A673 (cell line): ENCODE measurements at regions not wholly inside any gene's neighbourhood (a gene's known extent, or its start where the extent isn't known, plus 50 kb on each side); places are given as distances from the start of the nearest gene placed in this dataset.

ENCODE experiments used
- EZH2 ChIP-seq: fragments of 200-600 bp; sonication (generic); IDR thresholded peaks from 2 replicates; pipeline ENCODE4 v1.6.1; 2017; ENCODE audit warnings: borderline replicate concordance, low read depth, mild to moderate bottlenecking, mixed read lengths, antibody characterized with exemption, low read length; ENCODE audit not compliant: poor library complexity, severe bottlenecking
- TF ChIP-seq, protein P1 (sequence below): fragments of 300-800, 200-600 bp; sonication (generic); conservative IDR thresholded peaks from 2 replicates; pipeline ENCODE4 v1.5.1; 2017; ENCODE audit warnings: low read depth, mild to moderate bottlenecking, antibody characterized with exemption, low read length, moderate library complexity, mixed read lengths

DNA sequence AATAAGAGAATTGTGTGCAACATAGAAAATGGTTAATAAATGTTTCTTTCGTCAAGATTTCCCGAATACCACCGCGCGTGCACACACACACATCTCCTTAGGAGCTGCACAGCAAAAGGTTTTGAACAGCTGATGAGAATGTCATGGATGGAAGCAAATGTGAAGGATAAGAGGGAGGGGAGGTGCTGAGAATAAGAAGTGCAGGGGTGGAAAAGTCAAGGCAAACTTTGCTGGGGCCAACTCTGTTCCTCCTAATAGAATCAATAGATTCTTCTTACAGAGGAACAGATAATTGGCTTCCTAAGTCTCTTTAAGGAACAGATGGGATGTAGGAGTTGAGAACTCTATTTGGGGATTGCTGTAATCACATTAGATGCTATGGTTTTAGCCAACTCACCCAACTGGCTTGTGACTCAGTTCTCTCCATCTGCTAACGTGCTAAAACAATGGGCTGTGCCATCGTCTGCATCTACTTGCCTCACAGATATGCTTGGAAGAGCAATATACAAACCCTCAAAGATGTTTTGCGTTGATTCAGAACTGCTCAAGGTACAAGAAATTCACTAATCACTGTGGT, 408.2 kb upstream of the CELF2 start:
- TF ChIP-seq, protein P1, sequence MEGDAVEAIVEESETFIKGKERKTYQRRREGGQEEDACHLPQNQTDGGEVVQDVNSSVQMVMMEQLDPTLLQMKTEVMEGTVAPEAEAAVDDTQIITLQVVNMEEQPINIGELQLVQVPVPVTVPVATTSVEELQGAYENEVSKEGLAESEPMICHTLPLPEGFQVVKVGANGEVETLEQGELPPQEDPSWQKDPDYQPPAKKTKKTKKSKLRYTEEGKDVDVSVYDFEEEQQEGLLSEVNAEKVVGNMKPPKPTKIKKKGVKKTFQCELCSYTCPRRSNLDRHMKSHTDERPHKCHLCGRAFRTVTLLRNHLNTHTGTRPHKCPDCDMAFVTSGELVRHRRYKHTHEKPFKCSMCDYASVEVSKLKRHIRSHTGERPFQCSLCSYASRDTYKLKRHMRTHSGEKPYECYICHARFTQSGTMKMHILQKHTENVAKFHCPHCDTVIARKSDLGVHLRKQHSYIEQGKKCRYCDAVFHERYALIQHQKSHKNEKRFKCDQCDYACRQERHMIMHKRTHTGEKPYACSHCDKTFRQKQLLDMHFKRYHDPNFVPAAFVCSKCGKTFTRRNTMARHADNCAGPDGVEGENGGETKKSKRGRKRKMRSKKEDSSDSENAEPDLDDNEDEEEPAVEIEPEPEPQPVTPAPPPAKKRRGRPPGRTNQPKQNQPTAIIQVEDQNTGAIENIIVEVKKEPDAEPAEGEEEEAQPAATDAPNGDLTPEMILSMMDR, result no peak
- no peak for TF ChIP-seq EZH2
